ENCODE measurements at regions not wholly inside any gene's neighbourhood (a gene's known extent, or its start where the extent isn't known, plus 50 kb on each side); places are given as distances from the start of the nearest gene placed in this dataset.
"Not testable (repeated sequence)": the region's sequence is repeated elsewhere in the genome, so short reads cannot be mapped to it uniquely, and the experiment has no call there.

- H3K14ac ChIP-seq (ENCODE audit: insufficient read length); H3K9me3 ChIP-seq (ENCODE audit: insufficient read depth in 2 of 2, low read depth in 1 of 2, low read length in 1 of 2); H3K23me2 ChIP-seq (ENCODE audit: low read depth, low read length); FAIRE-seq; DNase-seq (ENCODE audit: low read depth in 1 of 2, low spot score in 2 of 2); POLR2A ChIA-PET (ENCODE audit: partially characterized antibody); H3K36me3 ChIP-seq (ENCODE audit: control insufficient read depth in 2 of 4, insufficient read depth in 4 of 4, low read length in 3 of 4); H4K8ac ChIP-seq (ENCODE audit: extremely low read depth, insufficient read depth, low read length); H3K18ac ChIP-seq (ENCODE audit: extremely low read depth, low read length); H3K4me2 ChIP-seq (ENCODE audit: insufficient read depth in 1 of 2, low read depth in 2 of 2, low read length in 2 of 2); H3K27ac ChIP-seq (ENCODE audit: low read depth, low read length); H3K27me3 ChIP-seq (replicated peaks in 1 of 4; ENCODE audit: control insufficient read depth in 3 of 4, extremely low read depth in 1 of 4, insufficient read depth in 3 of 4, low read length in 3 of 4); H2AK5ac ChIP-seq (ENCODE audit: low read depth, low read length); H4K20me1 ChIP-seq (replicated peaks in 1 of 2; ENCODE audit: control insufficient read depth in 1 of 2, insufficient read depth in 2 of 2, low read length in 2 of 2); H2BK20ac ChIP-seq (ENCODE audit: low read length); H2BK12ac ChIP-seq (ENCODE audit: low read depth, low read length); H3K4me3 ChIP-seq (ENCODE audit: extremely low read depth in 1 of 4, insufficient read depth in 2 of 4, low read depth in 3 of 4, low read length in 4 of 4); H3K4me1 ChIP-seq (replicated peaks in 1 of 4; ENCODE audit: control insufficient read depth in 3 of 4, insufficient read depth in 4 of 4, low read length in 3 of 4); CTCF ChIA-PET (ENCODE audit: partially characterized antibody); H3K9ac ChIP-seq (replicated peaks in 1 of 4; ENCODE audit: extremely low read depth in 1 of 4, low read depth in 3 of 4, low read length in 3 of 4); H2BK120ac ChIP-seq (replicated peaks; ENCODE audit: low read depth, low read length); H2BK15ac ChIP-seq (ENCODE audit: low read length); H3K79me2 ChIP-seq (ENCODE audit: control insufficient read depth in 1 of 2, insufficient read depth in 2 of 2, low read length in 2 of 2); H3K56ac ChIP-seq (replicated peaks; ENCODE audit: insufficient read length, low read depth, low read length); H4K91ac ChIP-seq (replicated peaks; ENCODE audit: insufficient read length, low read length); H2BK5ac ChIP-seq (ENCODE audit: low read depth, low read length); H4K5ac ChIP-seq (ENCODE audit: insufficient read length, low read depth, low read length); H3K4ac ChIP-seq (replicated peaks; ENCODE audit: insufficient read length, low read depth, low read length); H2AFZ ChIP-seq (ENCODE audit: low read length); H3K23ac ChIP-seq (ENCODE audit: insufficient read length); H3K79me1 ChIP-seq (ENCODE audit: low read depth, low read length): not testable (repeated sequence)
- 96% methylated on average over 6 of the region's 6 CpGs; no CpG with 5 or more reads in 1 of the 2 experiments for WGBS, 2 experiments (ENCODE audit: extremely low coverage in 1 of 2, insufficient coverage in 1 of 2, insufficient read length in 1 of 2, insufficient replicate concordance in 2 of 2, low coverage in 1 of 2, low lambda C conversion rate in 2 of 2, missing lambda C conversion rate in 1 of 2)
Observed at GRCh38 chr21:22194986-22195385, 1196.8 kb downstream of the NCAM2 start.

All from H1 (cell line).